GM06990 (cell line): ENCODE measurements at regions not wholly inside any gene's neighbourhood (a gene's known extent, or its start where the extent isn't known, plus 50 kb on each side); places are given as distances from the start of the nearest gene placed in this dataset.

ENCODE experiments used
- DNase-seq: peaks from one replicate; pipeline ENCODE4 v3.0.0-alpha.2; 2011; ENCODE audit not compliant: insufficient read length; ENCODE audit errors: extremely low read depth
- H3K27me3 ChIP-seq: replicated peaks from 2 replicates; pipeline ENCODE4 v1.6.0; 2011; ENCODE audit warnings: low read length; ENCODE audit not compliant: control insufficient read depth, insufficient read depth
- H3K36me3 ChIP-seq: 2 replicates; pipeline ENCODE4 v1.5.1; 2011; ENCODE audit warnings: low read length; ENCODE audit not compliant: control insufficient read depth, insufficient read depth
- H3K4me3 ChIP-seq: replicated peaks from 2 replicates; pipeline ENCODE4 v1.5.1; 2011; ENCODE audit warnings: low read depth, mild to moderate bottlenecking, control low read depth, low read length
- CTCF ChIP-seq: IDR thresholded peaks from 2 replicates; pipeline ENCODE4 v1.5.1; 2011; ENCODE audit warnings: low read length, control low read depth, mild to moderate bottlenecking, inconsistent platforms; ENCODE audit not compliant: insufficient read depth, poor library complexity, severe bottlenecking

DNA sequence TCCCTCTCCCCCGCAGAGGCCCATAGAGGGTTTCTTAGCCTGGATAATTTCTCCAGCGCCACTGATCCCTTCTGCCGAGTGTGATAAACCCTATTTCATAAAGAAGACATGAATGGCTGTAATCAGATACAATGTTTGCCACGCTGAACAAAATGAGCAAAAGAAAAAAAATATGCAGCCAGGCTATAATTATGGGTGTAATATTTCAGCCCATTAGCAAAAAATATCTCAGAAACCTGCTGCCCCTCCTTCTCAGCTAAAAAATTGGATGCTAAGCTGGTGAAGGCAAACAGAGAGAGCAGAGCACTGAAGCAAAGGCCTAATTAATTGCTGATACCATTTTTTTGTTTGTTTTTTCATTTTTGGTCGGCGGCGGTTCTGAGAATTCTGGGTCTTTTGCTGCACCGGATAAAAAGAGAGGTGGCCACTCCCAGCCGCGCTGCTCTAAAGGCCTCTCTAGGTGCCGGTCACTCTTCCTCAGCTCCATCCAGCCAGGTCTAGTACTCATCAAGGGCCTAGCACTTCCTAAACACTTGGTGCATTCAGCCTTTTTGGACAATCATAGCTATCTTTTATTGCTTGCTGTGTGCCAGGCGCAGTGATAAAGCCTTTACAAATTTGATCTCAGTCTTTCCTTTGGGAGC is 128.7 kb upstream of the TLE3 start:
- TF ChIP-seq CTCF: no peak
- H3K4me3 ChIP-seq: no peak overlapping the region
- no peaks in the 10 kb centered on the region for H3K27me3 ChIP-seq
- DNase-seq: no peak
- H3K36me3 ChIP-seq: no peaks in the 10 kb centered on the region

DNA sequence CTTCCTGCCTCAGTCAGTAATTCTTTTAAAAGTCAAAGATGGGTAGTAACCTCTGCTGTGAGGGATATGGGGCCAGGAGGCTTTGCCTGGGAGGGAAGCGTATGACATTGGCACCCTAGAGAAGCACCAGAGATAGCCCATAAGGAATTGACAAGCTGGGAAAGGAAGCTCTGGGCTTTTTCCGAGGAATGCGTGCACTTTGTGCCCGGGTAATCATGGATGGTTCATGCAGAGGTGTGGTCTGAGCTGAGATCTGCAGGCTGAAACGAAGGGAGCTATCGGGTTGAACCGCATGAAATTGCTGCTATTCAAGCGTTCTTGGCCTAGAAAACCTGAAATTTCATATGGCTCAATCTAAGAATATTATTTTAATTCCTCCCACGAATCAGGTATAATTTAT is 127.7 kb upstream of the TLE3 start:
- Histone ChIP-seq H3K4me3 (no peak overlapping the region), H3K27me3 (no peaks in the 10 kb centered on the region), H3K36me3 (no peaks in the 10 kb centered on the region)
- no peak for TF ChIP-seq CTCF
- no peak for DNase-seq

DNA sequence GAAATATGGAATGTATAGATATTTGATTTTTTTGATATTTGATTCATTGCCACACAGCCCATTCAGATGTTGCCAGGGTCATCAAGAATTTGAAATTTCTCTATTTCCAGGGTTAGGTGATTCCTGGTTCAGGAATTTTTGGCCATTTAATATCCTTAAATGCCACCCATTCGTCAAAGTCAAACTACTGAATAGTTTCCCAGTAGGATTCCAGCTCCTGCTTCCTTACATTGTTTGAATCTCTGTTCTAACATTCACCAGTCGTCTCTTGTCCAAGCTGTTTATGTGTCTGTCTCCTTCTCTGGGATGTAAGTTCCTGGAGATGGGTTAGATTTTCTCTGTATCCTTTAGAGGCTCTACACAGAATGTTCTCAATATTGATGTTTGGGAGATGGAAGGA is 124.9 kb upstream of the TLE3 start:
- Histone ChIP-seq H3K27me3 (no peaks in the 10 kb centered on the region), H3K36me3 (no peaks in the 10 kb centered on the region), H3K4me3 (no peak overlapping the region)
- TF ChIP-seq CTCF: no peak
- DNase-seq: no peak

DNA sequence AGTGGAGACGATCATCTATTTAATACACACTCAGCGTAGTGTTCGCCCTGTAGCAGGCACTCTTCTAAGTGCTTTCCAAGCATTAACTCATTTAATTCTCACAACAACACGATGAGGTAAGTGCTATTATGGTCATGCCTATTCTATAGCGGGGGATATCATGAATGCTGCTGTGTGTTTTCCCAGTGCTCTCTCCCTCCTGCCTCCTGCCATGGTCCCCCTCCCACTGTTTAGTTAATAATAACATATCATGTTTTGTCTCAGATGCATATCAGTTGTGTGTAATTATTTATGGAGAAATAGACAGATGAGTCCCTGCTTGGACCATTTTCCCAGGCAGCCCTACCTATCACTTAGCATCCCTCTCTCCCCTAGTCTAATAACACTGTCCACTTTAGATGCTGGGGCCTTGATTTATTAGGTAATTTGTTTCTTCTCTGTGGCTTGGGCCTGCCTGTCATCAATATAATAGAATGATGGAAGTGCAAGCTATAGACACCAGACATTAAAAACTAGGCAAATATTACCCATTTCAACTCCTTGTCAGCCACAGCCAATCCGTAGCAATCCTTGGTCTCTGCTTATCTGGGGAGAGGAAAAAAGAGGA is 122.9 kb upstream of the TLE3 start:
- Histone ChIP-seq H3K4me3 (no peak overlapping the region), H3K36me3 (no peaks in the 10 kb centered on the region), H3K27me3 (no peaks in the 10 kb centered on the region)
- DNase-seq: no peak
- TF ChIP-seq CTCF: no peak

GRCh38 chr15:70219966-70220365 is 122.2 kb upstream of the TLE3 start:
- Histone ChIP-seq H3K27me3 (no peaks in the 10 kb centered on the region), H3K36me3 (no peaks in the 10 kb centered on the region)

More at GRCh38 chr15:70219966-70220365, 122.2 kb upstream of the TLE3 start:
- TF ChIP-seq CTCF: no peak
- DNase-seq: no peak
- no peak overlapping the region for H3K4me3 ChIP-seq
